NB4 (cell line): ENCODE measurements at regions not wholly inside any gene's neighbourhood (a gene's known extent, or its start where the extent isn't known, plus 50 kb on each side); places are given as distances from the start of the nearest gene placed in this dataset.
"Not testable (repeated sequence)": the region's sequence is repeated elsewhere in the genome, so short reads cannot be mapped to it uniquely, and the experiment has no call there.

Experiments
- DNase-seq: peaks from one replicate; pipeline ENCODE4 v3.0.0; 2010; ENCODE audit warnings: low read depth
- H3K4me3 ChIP-seq: one replicate; pipeline ENCODE4 v1.5.1; 2011; ENCODE audit warnings: mild to moderate bottlenecking, low read depth, low read length, moderate library complexity
- MYC ChIP-seq: IDR thresholded peaks from 2 replicates; pipeline ENCODE4 v1.6.1; 2011; ENCODE audit warnings: low read depth, low read length
- POLR2A ChIP-seq: IDR thresholded peaks from 2 replicates; pipeline ENCODE4 v1.6.1; 2011; ENCODE audit warnings: mild to moderate bottlenecking; ENCODE audit not compliant: insufficient read length; ENCODE audit errors: extremely low read depth
- TF ChIP-seq, protein P1 (sequence below): IDR thresholded peaks from 2 replicates; pipeline ENCODE4 v1.6.1; 2011; ENCODE audit warnings: low read depth, low read length
- TF ChIP-seq, protein P2 (sequence below): IDR thresholded peaks from one replicate; pipeline ENCODE4 v1.5.1; 2012; ENCODE audit warnings: low read depth, low read length

GRCh38 chr6:122178988-122179387 lies 220.5 kb upstream of the HSF2 start:
- H3K4me3 ChIP-seq, result no peak overlapping the region
- DNase-seq, result no peak
- TF ChIP-seq, protein P1, sequence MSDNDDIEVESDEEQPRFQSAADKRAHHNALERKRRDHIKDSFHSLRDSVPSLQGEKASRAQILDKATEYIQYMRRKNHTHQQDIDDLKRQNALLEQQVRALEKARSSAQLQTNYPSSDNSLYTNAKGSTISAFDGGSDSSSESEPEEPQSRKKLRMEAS, result no peak
- TF ChIP-seq, protein P2, sequence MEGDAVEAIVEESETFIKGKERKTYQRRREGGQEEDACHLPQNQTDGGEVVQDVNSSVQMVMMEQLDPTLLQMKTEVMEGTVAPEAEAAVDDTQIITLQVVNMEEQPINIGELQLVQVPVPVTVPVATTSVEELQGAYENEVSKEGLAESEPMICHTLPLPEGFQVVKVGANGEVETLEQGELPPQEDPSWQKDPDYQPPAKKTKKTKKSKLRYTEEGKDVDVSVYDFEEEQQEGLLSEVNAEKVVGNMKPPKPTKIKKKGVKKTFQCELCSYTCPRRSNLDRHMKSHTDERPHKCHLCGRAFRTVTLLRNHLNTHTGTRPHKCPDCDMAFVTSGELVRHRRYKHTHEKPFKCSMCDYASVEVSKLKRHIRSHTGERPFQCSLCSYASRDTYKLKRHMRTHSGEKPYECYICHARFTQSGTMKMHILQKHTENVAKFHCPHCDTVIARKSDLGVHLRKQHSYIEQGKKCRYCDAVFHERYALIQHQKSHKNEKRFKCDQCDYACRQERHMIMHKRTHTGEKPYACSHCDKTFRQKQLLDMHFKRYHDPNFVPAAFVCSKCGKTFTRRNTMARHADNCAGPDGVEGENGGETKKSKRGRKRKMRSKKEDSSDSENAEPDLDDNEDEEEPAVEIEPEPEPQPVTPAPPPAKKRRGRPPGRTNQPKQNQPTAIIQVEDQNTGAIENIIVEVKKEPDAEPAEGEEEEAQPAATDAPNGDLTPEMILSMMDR, result no peak
- TF ChIP-seq POLR2A (no peak), MYC (no peak)

GRCh38 chr6:122180132-122180531 lies 219.3 kb upstream of the HSF2 start:
- no peak overlapping the region for H3K4me3 ChIP-seq
- no peak for TF ChIP-seq POLR2A
- TF ChIP-seq, protein P1, result no peak
- TF ChIP-seq MYC, result no peak
- TF ChIP-seq, protein P2, result no peak
- no peak for DNase-seq

DNA sequence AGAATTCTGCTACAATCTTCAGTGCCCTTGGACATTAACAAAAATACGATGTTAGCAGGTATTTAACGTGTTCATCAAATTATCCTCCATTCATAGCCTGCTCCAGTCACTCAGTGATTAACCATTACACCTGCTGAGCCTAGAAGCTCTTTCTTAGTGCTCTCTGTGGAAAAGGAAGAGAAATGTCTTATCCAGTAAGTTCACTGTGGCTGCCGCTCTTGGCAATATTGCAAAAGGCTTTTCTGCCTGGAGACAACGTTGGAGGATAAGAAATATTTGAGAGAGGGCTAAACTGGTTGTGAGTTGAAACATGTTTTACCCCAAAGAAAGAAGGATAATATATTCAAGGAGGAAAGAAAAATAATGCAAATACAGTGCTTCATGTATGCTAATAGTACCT lies 217.4 kb upstream of the HSF2 start:
- DNase-seq, result no peak
- H3K4me3 ChIP-seq, result no peak overlapping the region
- TF ChIP-seq POLR2A (no peak), MYC (no peak)
- TF ChIP-seq, protein P2, result no peak
- TF ChIP-seq, protein P1, result no peak

GRCh38 chr6:122184401-122184827 lies 215.0 kb upstream of the HSF2 start:
- peak; percentile 26 for DNase-seq
- TF ChIP-seq, protein P1, result no peak
- TF ChIP-seq MYC, result no peak
- TF ChIP-seq POLR2A, result no peak
- TF ChIP-seq, protein P2, result peak; percentile 2

GRCh38 chr6:122185458-122185857 lies 214.0 kb upstream of the HSF2 start:
- not testable (repeated sequence) for DNase-seq

More at GRCh38 chr6:122184401-122184827, 215.0 kb upstream of the HSF2 start:
- H3K4me3 ChIP-seq, result no peak overlapping the region

DNA sequence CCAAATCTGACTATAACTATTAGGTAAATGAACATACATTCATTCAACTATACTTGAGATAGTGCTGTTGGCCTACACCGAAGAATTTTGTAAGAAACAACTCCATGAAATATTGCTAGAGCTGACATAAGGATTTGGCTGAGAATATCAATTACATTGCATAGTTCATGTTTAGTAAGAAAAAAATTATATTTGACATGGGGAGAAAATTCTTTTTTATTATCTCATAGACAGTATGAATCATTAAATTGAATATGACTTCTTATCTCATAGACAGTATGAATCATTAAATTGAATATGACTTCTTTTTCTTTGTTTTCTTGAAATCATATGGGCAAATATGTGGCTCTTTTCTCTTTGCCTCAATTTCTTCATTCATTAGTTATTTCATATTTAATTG lies 212.3 kb upstream of the HSF2 start:
- TF ChIP-seq, protein P2, result no peak
- no peak for TF ChIP-seq POLR2A
- no peak for TF ChIP-seq MYC
- TF ChIP-seq, protein P1, result no peak
- no peak overlapping the region for H3K4me3 ChIP-seq
- DNase-seq, result no peak

More at GRCh38 chr6:122185458-122185857, 214.0 kb upstream of the HSF2 start:
- not testable (repeated sequence) for H3K4me3 ChIP-seq
